Gastrocnemius medialis (tissue), 4 donors: ENCODE measurements at regions not wholly inside any gene's neighbourhood (a gene's known extent, or its start where the extent isn't known, plus 50 kb on each side); places are given as distances from the start of the nearest gene placed in this dataset.

Source experiments
- CTCF ChIP-seq, 5 experiments: fragments of 450-650 bp in 3 of 5; fragments of 200-600 bp in 2 of 5; sonication (generic) in 2 of 5; IDR thresholded peaks in 4 of 5; conservative IDR thresholded peaks in 1 of 5; 1 replicate in 4 of 5; 2 replicates in 1 of 5; pipeline ENCODE4 v1.5.1; 2016 to 2019; ENCODE audit warnings: antibody characterized with exemption in 5 of 5, mild to moderate bottlenecking in 3 of 5, moderate library complexity in 3 of 5
- POLR2A ChIP-seq, 2 donors: fragments of 450-650 bp; IDR thresholded peaks; one replicate each; pipeline ENCODE4 v1.6.1; 2017; ENCODE audit warnings: antibody characterized with exemption in 2 of 2, mild to moderate bottlenecking in 2 of 2, moderate library complexity in 2 of 2

- TF ChIP-seq POLR2A (IDR thresholded peaks at IDR 0.05): no peak
- TF ChIP-seq CTCF (IDR thresholded peaks at IDR 0.05 in 4 of 5, conservative IDR thresholded peaks at IDR 0.05 in 1 of 5): no peak
Observed at GRCh38 chr15:52924630-52925029, 134.5 kb upstream of the ONECUT1 start.
